Stomach (tissue), 8 donors: ENCODE measurements at regions not wholly inside any gene's neighbourhood (a gene's known extent, or its start where the extent isn't known, plus 50 kb on each side); places are given as distances from the start of the nearest gene placed in this dataset.

ENCODE experiments used
- DNase-seq, 2 donors: peaks; one replicate each; pipeline versions ENCODE4 v3.0.0 to v3.0.0-alpha.2; 2013 to 2019
- H3K27ac ChIP-seq, 5 donors: fragments of 200-600 bp in 4 of 5; sonication (generic) in 4 of 5; one replicate each; pipeline ENCODE4 v1.5.1; 2013 to 2019; ENCODE audit warnings: mild to moderate bottlenecking in 1 of 5, moderate library complexity in 1 of 5
- H3K27me3 ChIP-seq, 3 donors: fragments of 200-600 bp; sonication (generic); one replicate each; pipeline ENCODE4 v1.5.1; 2017 to 2019; ENCODE audit warnings: mixed run types in 1 of 3
- H3K36me3 ChIP-seq, 4 donors: fragments of 200-600 bp; sonication (generic); 1 replicate in 3 of 4; 2 replicates in 1 of 4; pipeline ENCODE4 v1.5.1; 2016 to 2019
- H3K4me1 ChIP-seq, 4 donors: fragments of 200-600 bp; sonication (generic); one replicate each; pipeline ENCODE4 v1.5.1; 2016 to 2019
- H3K4me3 ChIP-seq, 4 donors: fragments of 200-600 bp; sonication (generic) in 3 of 4; one replicate each; pipeline ENCODE4 v1.5.1; 2016 to 2019; ENCODE audit warnings: mild to moderate bottlenecking in 1 of 4
- H3K9me3 ChIP-seq, 4 donors: fragments of 200-600 bp; sonication (generic); one replicate each; pipeline ENCODE4 v1.5.1; 2016 to 2019
- CTCF ChIP-seq, 7 experiments: fragments of 450-650 bp in 4 of 7; fragments of 200-600 bp in 3 of 7; sonication (generic) in 3 of 7; IDR thresholded peaks; one replicate each; pipeline ENCODE4 v1.5.1; 2016 to 2019; ENCODE audit warnings: antibody characterized with exemption in 7 of 7, control low read depth in 2 of 7, mild to moderate bottlenecking in 1 of 7
- EP300 ChIP-seq: sonication (generic); formaldehyde crosslinking; IDR thresholded peaks from one replicate; pipeline ENCODE4 v1.6.1; 2017; ENCODE audit warnings: antibody characterized with exemption
- POLR2A ChIP-seq, 4 donors: fragments of 450-650 bp; IDR thresholded peaks; one replicate each; pipeline ENCODE4 v1.6.1; 2016; ENCODE audit warnings: antibody characterized with exemption in 4 of 4, control low read depth in 2 of 4, mild to moderate bottlenecking in 1 of 4, moderate library complexity in 1 of 4
- POLR2AphosphoS5 ChIP-seq, 3 donors: sonication (generic); formaldehyde crosslinking; IDR thresholded peaks; one replicate each; pipeline ENCODE4 v1.6.1; 2016; ENCODE audit warnings: antibody characterized with exemption in 3 of 3
- WGBS, 5 donors: extraction: QIAGEN DNeasy Blood & Tissue Kit in 3 of 5; methylation state at CpG; one replicate each; pipeline versions ENCODE4 v1.1.5 to v1.1.7; 2013 to 2018; 5-methylcytosine and 5-hydroxymethylcytosine counted together
- intact Hi-C: fragments of 100-400 bp; cut with DNase I; formaldehyde crosslinking; loops from one replicate; pipeline ENCODE4 v1.15.1; 2023; ENCODE audit warnings: low total_unique reads
- donor health status: healthy with polysubstance abuse.
- donor health status: Bipolar disorder and iron deficiency.
- donor health status: healthy.

GRCh38 chrX:45358392-45358791, 157.7 kb upstream of the DIPK2B start:
- DNase-seq: peak in 1 of 2 donors; percentile 3
- Histone ChIP-seq H3K4me3 (no peak overlapping the region), H3K9me3 (peaks cover 0 to 9% (median 0%) of the 10 kb centered on the region in 4 donors), H3K27ac (no peak overlapping the region), H3K36me3 (no peaks in the 10 kb centered on the region), H3K27me3 (no peaks in the 10 kb centered on the region), H3K4me1 (no peaks in the 10 kb centered on the region)
- intact Hi-C loops: no loop called here
- WGBS, 5 donors: 10 to 56% (median 14%) methylated on average over 1 of the region's 1 CpG
- TF ChIP-seq CTCF (IDR thresholded peaks at IDR 0.05) (no peak), POLR2AphosphoS5 (IDR thresholded peaks at IDR 0.05) (no peak), POLR2A (IDR thresholded peaks at IDR 0.05) (no peak)

GRCh38 chrX:45353456-45353855, 152.8 kb upstream of the DIPK2B start:
- Histone ChIP-seq H3K36me3 (no peaks in the 10 kb centered on the region), H3K9me3 (peaks cover 0 to 9% (median 0%) of the 10 kb centered on the region in 4 donors), H3K4me3 (no peak overlapping the region), H3K4me1 (peaks cover 0 to 3% (median 0%) of the 10 kb centered on the region in 4 donors), H3K27ac (no peak overlapping the region), H3K27me3 (no peaks in the 10 kb centered on the region)
- DNase-seq: no peak
- WGBS, 5 donors: 56 to 87% (median 64%) methylated on average over 3 of the region's 3 CpGs
- intact Hi-C loops: no loop called here
- TF ChIP-seq POLR2AphosphoS5 (IDR thresholded peaks at IDR 0.05) (no peak), CTCF (IDR thresholded peaks at IDR 0.05) (no peak), POLR2A (IDR thresholded peaks at IDR 0.05) (no peak), EP300 (no peak)

GRCh38 chrX:45352611-45353010, 151.9 kb upstream of the DIPK2B start:
- Histone ChIP-seq H3K9me3 (peaks cover 0 to 9% (median 0%) of the 10 kb centered on the region in 4 donors), H3K36me3 (no peaks in the 10 kb centered on the region), H3K27ac (no peak overlapping the region), H3K4me3 (no peak overlapping the region), H3K4me1 (peaks cover 0 to 3% (median 0%) of the 10 kb centered on the region in 4 donors), H3K27me3 (no peaks in the 10 kb centered on the region)
- intact Hi-C loops: no loop called here
- no peak for DNase-seq
- WGBS, 5 donors: 46 to 77% (median 59%) methylated on average over 2 of the region's 2 CpGs
- TF ChIP-seq EP300: no peak
- no peak for TF ChIP-seq POLR2AphosphoS5 (IDR thresholded peaks at IDR 0.05)
- no peak for TF ChIP-seq POLR2A (IDR thresholded peaks at IDR 0.05)
- no peak for TF ChIP-seq CTCF (IDR thresholded peaks at IDR 0.05)

- Histone ChIP-seq H3K4me3 (no peak overlapping the region), H3K27ac (no peak overlapping the region), H3K4me1 (peaks cover 0 to 3% (median 0%) of the 10 kb centered on the region in 4 donors), H3K36me3 (no peaks in the 10 kb centered on the region), H3K27me3 (no peaks in the 10 kb centered on the region), H3K9me3 (peaks cover 0 to 6% (median 0%) of the 10 kb centered on the region in 4 donors)
- intact Hi-C loops: no loop called here
- DNase-seq: no peak
- TF ChIP-seq CTCF (IDR thresholded peaks at IDR 0.05) (no peak), POLR2AphosphoS5 (IDR thresholded peaks at IDR 0.05) (no peak), POLR2A (IDR thresholded peaks at IDR 0.05) (no peak), EP300 (no peak)
- 38 to 66% (median 53%) methylated on average over 2 of the region's 2 CpGs for WGBS, 5 donors
Measured at GRCh38 chrX:45351478-45351877, 150.8 kb upstream of the DIPK2B start.
